HCT116 (cell line): ENCODE measurements at regions not wholly inside any gene's neighbourhood (a gene's known extent, or its start where the extent isn't known, plus 50 kb on each side); places are given as distances from the start of the nearest gene placed in this dataset.

Source experiments
- ATAC-seq: fragments of 200-7000 bp; cut with Tn5 transposase; 2 replicates; pipeline ENCODE4 v1.9.1; 2020; ENCODE audit warnings: mild to moderate bottlenecking, moderate library complexity
- BruUV-seq: library from RNA; stranded (reverse); fragments of 400-500 nt; replicated peaks from 2 replicates; lab custom pipeline; 2021; lab: Mats Ljungman, UMichigan
- CTCF ChIA-PET: fragments of 300-600 bp; sonication (Branson Sonifier 250); formaldehyde crosslinking; loops from one replicate; lab custom pipeline; 2021; ENCODE audit warnings: antibody characterized with exemption; lab: Charles Lee
- POLR2A ChIA-PET: fragments of 300-600, 350-600 bp; sonication (Branson Sonifier 250); formaldehyde crosslinking; loops from one replicate; lab custom pipeline; 2021; ENCODE audit warnings: antibody characterized with exemption; lab: Charles Lee
- RAD21 ChIA-PET, 2 experiments: fragments of 300-600 bp; sonication (Branson Sonifier 250); formaldehyde crosslinking; loops; one replicate each; lab custom pipeline; 2023; ENCODE audit warnings: low total read pairs in 2 of 2; ENCODE audit not compliant: uncharacterized antibody in 2 of 2, unreplicated experiment in 2 of 2, low non-redundant PET in 1 of 2; lab: Charles Lee
- DNase-seq: peaks from one replicate; pipeline ENCODE4 v3.0.0-alpha.2; 2010; ENCODE audit warnings: low read depth, low spot score
- H2AFZ ChIP-seq: fragments of 200-600 bp; shearing (Covaris generic), sonication (generic); 2 replicates; pipeline ENCODE4 v1.6.1; 2017; ENCODE audit warnings: low read depth, mixed run types, mixed read lengths, antibody characterized with exemption, low read length; ENCODE audit not compliant: poor library complexity, severe bottlenecking
- H3K27ac ChIP-seq: 2 replicates; pipeline ENCODE4 v1.5.1; 2012; ENCODE audit warnings: low read depth, low read length
- H3K27me3 ChIP-seq: fragments of 200-600 bp; sonication (generic); 2 replicates; pipeline ENCODE4 v1.6.1; 2016; ENCODE audit warnings: mixed run types, low read length, mixed read lengths; ENCODE audit not compliant: insufficient read depth
- H3K36me3 ChIP-seq, 2 experiments: fragments of 200-500 bp in 1 of 2; fragments of 200-600 bp in 1 of 2; sonication (Bioruptor generic) in 1 of 2; sonication (generic) in 1 of 2; 2 replicates each; pipeline versions ENCODE4 v1.5.1 to v1.6.1; 2014 to 2016; ENCODE audit warnings: low read length in 2 of 2, inconsistent platforms in 1 of 2, mixed read lengths in 1 of 2, mixed run types in 1 of 2; ENCODE audit not compliant: insufficient read depth in 2 of 2, control insufficient read depth in 1 of 2
- H3K4me1 ChIP-seq, 2 experiments: fragments of 200-600 bp in 1 of 2; sonication (generic) in 1 of 2; 2 replicates each; pipeline versions ENCODE4 v1.5.1 to v1.6.1; 2012 to 2017; ENCODE audit warnings: low read length in 2 of 2, inconsistent platforms in 1 of 2, mild to moderate bottlenecking in 1 of 2, mixed read lengths in 1 of 2, mixed run types in 1 of 2, moderate library complexity in 1 of 2; ENCODE audit not compliant: insufficient read depth in 2 of 2, control insufficient read depth in 1 of 2
- H3K4me2 ChIP-seq: fragments of 200-600 bp; sonication (generic); 2 replicates; pipeline ENCODE4 v1.6.1; 2017; ENCODE audit warnings: mixed run types, low read length, mixed read lengths
- H3K4me3 ChIP-seq, 2 experiments: fragments of 200-600 bp in 1 of 2; sonication (generic) in 1 of 2; replicated peaks in 1 of 2; 2 replicates each; pipeline ENCODE4 v1.5.1; 2011 to 2016; ENCODE audit warnings: low read length in 2 of 2, control low read depth in 1 of 2, low read depth in 1 of 2, mild to moderate bottlenecking in 1 of 2, mixed read lengths in 1 of 2, mixed run types in 1 of 2
- H3K79me2 ChIP-seq: fragments of 200-600 bp; sonication (generic); 2 replicates; pipeline ENCODE4 v1.6.1; 2017; ENCODE audit warnings: mild to moderate bottlenecking, mixed run types, low read length, moderate library complexity, mixed read lengths; ENCODE audit not compliant: insufficient read depth
- H3K9ac ChIP-seq: fragments of 200-600 bp; sonication (generic); 2 replicates; pipeline ENCODE4 v1.6.1; 2016; ENCODE audit warnings: low read length, mixed read lengths
- H3K9me2 ChIP-seq: fragments of 200-600 bp; sonication (generic), shearing (Covaris generic); 2 replicates; pipeline ENCODE4 v1.6.1; 2017; ENCODE audit warnings: mixed run types, mild to moderate bottlenecking, moderate library complexity; ENCODE audit not compliant: insufficient read depth
- H3K9me3 ChIP-seq, 2 experiments: fragments of 200-500 bp in 1 of 2; fragments of 200-600 bp in 1 of 2; sonication (Bioruptor generic) in 1 of 2; sonication (generic) in 1 of 2; 2 replicates each; pipeline ENCODE4 v1.6.1; 2014 to 2017; ENCODE audit warnings: low read length in 2 of 2, mixed read lengths in 2 of 2, inconsistent platforms in 1 of 2, low read depth in 1 of 2, mild to moderate bottlenecking in 1 of 2, mixed run types in 1 of 2, moderate library complexity in 1 of 2; ENCODE audit not compliant: control insufficient read depth in 1 of 2, insufficient read depth in 1 of 2
- H4K20me1 ChIP-seq: fragments of 200-600 bp; sonication (generic), shearing (Covaris generic); 2 replicates; pipeline ENCODE4 v1.6.1; 2017; ENCODE audit warnings: mixed run types, mild to moderate bottlenecking, moderate library complexity; ENCODE audit not compliant: insufficient read depth
- CBX3 ChIP-seq: IDR thresholded peaks from 2 replicates; pipeline ENCODE4 v1.6.1; 2012; ENCODE audit warnings: low read depth
- CEBPB ChIP-seq: IDR thresholded peaks from 2 replicates; pipeline ENCODE4 v1.6.1; 2012; ENCODE audit warnings: low read depth
- CTCF ChIP-seq, 3 experiments: fragments of 200-600 bp in 1 of 3; sonication (generic) in 1 of 3; IDR thresholded peaks in 2 of 3; conservative IDR thresholded peaks in 1 of 3; 2 replicates each; pipeline ENCODE4 v1.5.1; 2012 to 2017; ENCODE audit warnings: low read depth in 2 of 3, low read length in 2 of 3, antibody characterized with exemption in 1 of 3, borderline replicate concordance in 1 of 3, control low read depth in 1 of 3, mild to moderate bottlenecking in 1 of 3, mixed read lengths in 1 of 3, mixed run types in 1 of 3, moderate library complexity in 1 of 3; ENCODE audit not compliant: insufficient read depth in 1 of 3
- EZH2 ChIP-seq: fragments of 200-600 bp; sonication (generic); IDR thresholded peaks from 2 replicates; pipeline ENCODE4 v1.6.1; 2017; ENCODE audit warnings: antibody characterized with exemption, mixed run types
- MAX ChIP-seq: IDR thresholded peaks from 2 replicates; pipeline ENCODE4 v1.6.1; 2012
- POLR2A ChIP-seq: IDR thresholded peaks from 2 replicates; pipeline ENCODE4 v1.7.0; 2011; ENCODE audit warnings: borderline replicate concordance; ENCODE audit not compliant: insufficient read depth, insufficient read length; ENCODE audit errors: extremely low read depth
- POLR2AphosphoS5 ChIP-seq: IDR thresholded peaks from 2 replicates; pipeline ENCODE4 v1.6.1; 2011; ENCODE audit warnings: mild to moderate bottlenecking, low read depth, low read length, moderate library complexity
- RAD21 ChIP-seq: IDR thresholded peaks from 2 replicates; pipeline ENCODE4 v1.6.1; 2012; ENCODE audit warnings: low read depth, mild to moderate bottlenecking
- SIN3A ChIP-seq: IDR thresholded peaks from 2 replicates; pipeline ENCODE4 v1.6.1; 2012; ENCODE audit warnings: low read depth
- SP1 ChIP-seq: IDR thresholded peaks from 2 replicates; pipeline ENCODE4 v1.6.1; 2012; ENCODE audit warnings: low read depth
- TCF7L2 ChIP-seq: IDR thresholded peaks from 2 replicates; pipeline ENCODE4 v1.7.0; 2011; ENCODE audit warnings: borderline replicate concordance, inconsistent platforms; ENCODE audit not compliant: insufficient read depth, insufficient read length; ENCODE audit errors: extremely low read depth
- YY1 ChIP-seq: IDR thresholded peaks from 2 replicates; pipeline ENCODE4 v1.6.1; 2011; ENCODE audit warnings: low read length, low read depth, moderate library complexity, mild to moderate bottlenecking; ENCODE audit not compliant: insufficient replicate concordance; ENCODE audit errors: extremely low read depth
- ZBTB33 ChIP-seq: IDR thresholded peaks from 2 replicates; pipeline ENCODE4 v1.6.1; 2011; ENCODE audit warnings: mild to moderate bottlenecking, low read length, moderate library complexity; ENCODE audit not compliant: insufficient replicate concordance; ENCODE audit errors: extremely low read depth
- ZFX ChIP-seq: fragments of 450-650 bp; IDR thresholded peaks from 2 replicates; pipeline ENCODE4 v1.6.1; 2017
- ZNF274 ChIP-seq: fragments of 200-500 bp; sonication (Bioruptor generic); IDR thresholded peaks from 2 replicates; pipeline ENCODE4 v1.6.1; 2014; ENCODE audit warnings: mild to moderate bottlenecking, low read depth, low read length, inconsistent platforms
- intact Hi-C: fragments of 100-400 bp; cut with micrococcal nuclease; formaldehyde crosslinking; loops from 2 replicates; pipeline ENCODE4 v1.10.0; 2022
- TF ChIP-seq, protein P1 (sequence below): IDR thresholded peaks from 2 replicates; pipeline ENCODE4 v1.6.1; 2012; ENCODE audit warnings: low read depth

DNA sequence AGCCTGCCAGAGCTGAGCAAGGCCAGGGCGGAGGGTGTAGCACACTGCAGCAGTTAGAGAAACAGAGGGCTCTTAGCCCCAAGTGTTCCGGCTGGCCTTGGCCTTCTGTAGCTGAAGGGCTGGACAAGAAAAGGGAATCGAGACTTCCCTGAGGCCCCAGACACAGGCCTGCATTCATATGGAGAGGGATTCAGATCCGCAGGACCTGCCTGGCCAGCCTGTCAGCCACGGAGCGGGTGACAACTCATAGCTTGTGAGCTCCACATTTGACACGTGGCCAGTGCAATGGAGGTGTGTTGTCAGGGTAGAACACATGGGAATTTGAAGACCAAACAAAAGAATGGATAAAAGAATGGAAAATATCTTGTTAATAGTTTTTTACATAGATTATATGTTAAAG is 182.2 kb upstream of the GSC start:
- ChIA-PET POLR2A (no interaction called here), RAD21 (no interaction called here)
- Histone ChIP-seq H3K27ac (no peak overlapping the region), H3K27me3 (0 out of 2 replicates have a peak, but pooled peaks cover 3% of the 10 kb centered on the region), H4K20me1 (no peaks in the 10 kb centered on the region), H3K4me1 (no peaks in the 10 kb centered on the region), H3K4me2 (no peak overlapping the region), H3K79me2 (no peaks in the 10 kb centered on the region), H3K36me3 (no peaks in the 10 kb centered on the region), H3K4me3 (no peak overlapping the region), H2AFZ (no peak overlapping the region)
- DNase-seq, result no peak
- no peak for ATAC-seq
- TF ChIP-seq, protein P1, sequence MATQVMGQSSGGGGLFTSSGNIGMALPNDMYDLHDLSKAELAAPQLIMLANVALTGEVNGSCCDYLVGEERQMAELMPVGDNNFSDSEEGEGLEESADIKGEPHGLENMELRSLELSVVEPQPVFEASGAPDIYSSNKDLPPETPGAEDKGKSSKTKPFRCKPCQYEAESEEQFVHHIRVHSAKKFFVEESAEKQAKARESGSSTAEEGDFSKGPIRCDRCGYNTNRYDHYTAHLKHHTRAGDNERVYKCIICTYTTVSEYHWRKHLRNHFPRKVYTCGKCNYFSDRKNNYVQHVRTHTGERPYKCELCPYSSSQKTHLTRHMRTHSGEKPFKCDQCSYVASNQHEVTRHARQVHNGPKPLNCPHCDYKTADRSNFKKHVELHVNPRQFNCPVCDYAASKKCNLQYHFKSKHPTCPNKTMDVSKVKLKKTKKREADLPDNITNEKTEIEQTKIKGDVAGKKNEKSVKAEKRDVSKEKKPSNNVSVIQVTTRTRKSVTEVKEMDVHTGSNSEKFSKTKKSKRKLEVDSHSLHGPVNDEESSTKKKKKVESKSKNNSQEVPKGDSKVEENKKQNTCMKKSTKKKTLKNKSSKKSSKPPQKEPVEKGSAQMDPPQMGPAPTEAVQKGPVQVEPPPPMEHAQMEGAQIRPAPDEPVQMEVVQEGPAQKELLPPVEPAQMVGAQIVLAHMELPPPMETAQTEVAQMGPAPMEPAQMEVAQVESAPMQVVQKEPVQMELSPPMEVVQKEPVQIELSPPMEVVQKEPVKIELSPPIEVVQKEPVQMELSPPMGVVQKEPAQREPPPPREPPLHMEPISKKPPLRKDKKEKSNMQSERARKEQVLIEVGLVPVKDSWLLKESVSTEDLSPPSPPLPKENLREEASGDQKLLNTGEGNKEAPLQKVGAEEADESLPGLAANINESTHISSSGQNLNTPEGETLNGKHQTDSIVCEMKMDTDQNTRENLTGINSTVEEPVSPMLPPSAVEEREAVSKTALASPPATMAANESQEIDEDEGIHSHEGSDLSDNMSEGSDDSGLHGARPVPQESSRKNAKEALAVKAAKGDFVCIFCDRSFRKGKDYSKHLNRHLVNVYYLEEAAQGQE, result no peak
- no peak for TF ChIP-seq CBX3
- no peak for TF ChIP-seq EZH2
- no peak for TF ChIP-seq ZBTB33
- TF ChIP-seq CTCF (IDR thresholded peaks at IDR 0.05 in 2 of 3, conservative IDR thresholded peaks at IDR 0.05 in 1 of 3; ENCODE audit: borderline replicate concordance in 1 of 3, insufficient read depth in 1 of 3, low read depth in 2 of 3, low read length in 2 of 3), result no peak
- TF ChIP-seq SIN3A, result no peak
- TF ChIP-seq RAD21, result no peak
- no peak for TF ChIP-seq CEBPB
- no peak for TF ChIP-seq POLR2AphosphoS5
- TF ChIP-seq TCF7L2, result no peak
- TF ChIP-seq ZNF274, result no peak
- TF ChIP-seq MAX, result no peak
- TF ChIP-seq ZFX, result no peak
- TF ChIP-seq POLR2A, result no peak
- no peak for TF ChIP-seq YY1
- no peak for TF ChIP-seq SP1
- TF ChIP-seq, all 23 proteins: peak for 0
- CTCF ChIA-PET, result no interaction called here
- Histone ChIP-seq H3K9ac (no peak overlapping the region), H3K9me3 (no peaks in the 10 kb centered on the region), H3K9me2 (no peaks in the 10 kb centered on the region)
- BruUV-seq, result no TSS peak
- intact Hi-C loops, result no loop called here
